Common myeloid progenitor, CD34-positive (primary cell): ENCODE measurements at regions not wholly inside any gene's neighbourhood (a gene's known extent, or its start where the extent isn't known, plus 50 kb on each side); places are given as distances from the start of the nearest gene placed in this dataset.

Experiments
- CTCF ChIA-PET: fragments of 350-600 bp; sonication (Branson Sonifier 250); formaldehyde crosslinking; loops from one replicate; lab custom pipeline; 2021; ENCODE audit warnings: antibody characterized with exemption; lab: Charles Lee
- POLR2A ChIA-PET: fragments of 350-600 bp; sonication (Branson Sonifier 250); formaldehyde crosslinking; loops from one replicate; lab custom pipeline; 2021; ENCODE audit warnings: antibody characterized with exemption; lab: Charles Lee
- DNase-seq, 3 donors: peaks; one replicate each; pipeline versions ENCODE4 v3.0.0 to v3.0.0-alpha.2; 2013
- H3K27ac ChIP-seq, 2 experiments: 1 replicate in 1 of 2; 2 replicates in 1 of 2; pipeline ENCODE4 v1.7.0; 2013; ENCODE audit warnings: inconsistent platforms in 2 of 2, low read length in 2 of 2, mild to moderate bottlenecking in 2 of 2, low read depth in 1 of 2, moderate library complexity in 1 of 2; ENCODE audit not compliant: severe bottlenecking in 2 of 2, insufficient read depth in 1 of 2, poor library complexity in 1 of 2
- H3K27me3 ChIP-seq, 5 experiments: replicated peaks in 2 of 5; 1 replicate in 3 of 5; 2 replicates in 2 of 5; pipeline versions ENCODE4 v1.6.1 to v1.7.0; 2013; ENCODE audit warnings: low read length in 4 of 5, mild to moderate bottlenecking in 2 of 5, moderate library complexity in 2 of 5, inconsistent platforms in 1 of 5; ENCODE audit not compliant: insufficient read depth in 5 of 5, control insufficient read depth in 4 of 5
- H3K36me3 ChIP-seq, 4 experiments: 1 replicate in 2 of 4; 2 replicates in 2 of 4; pipeline versions ENCODE4 v1.6.1 to v1.7.0; 2013; ENCODE audit warnings: low read length in 3 of 4, control low read depth in 1 of 4, mild to moderate bottlenecking in 1 of 4; ENCODE audit not compliant: control insufficient read depth in 4 of 4, insufficient read depth in 4 of 4
- H3K4me1 ChIP-seq, 4 experiments: 1 replicate in 3 of 4; 2 replicates in 1 of 4; pipeline versions ENCODE4 v1.6.1 to v1.7.1; 2013; ENCODE audit warnings: low read length in 3 of 4, mild to moderate bottlenecking in 3 of 4, control low read depth in 1 of 4, inconsistent platforms in 1 of 4, moderate library complexity in 1 of 4; ENCODE audit not compliant: control insufficient read depth in 4 of 4, insufficient read depth in 4 of 4; ENCODE audit errors: control extremely low read depth in 1 of 4
- H3K4me3 ChIP-seq, 7 experiments: 1 replicate in 4 of 7; 2 replicates in 3 of 7; pipeline versions ENCODE4 v1.5.1 to v1.7.0; 2013; ENCODE audit warnings: mild to moderate bottlenecking in 7 of 7, low read length in 6 of 7, moderate library complexity in 6 of 7, inconsistent platforms in 2 of 7, low read depth in 2 of 7, control low read depth in 1 of 7; ENCODE audit not compliant: insufficient read depth in 4 of 7, control insufficient read depth in 1 of 7; ENCODE audit errors: extremely low read depth in 1 of 7
- H3K9me3 ChIP-seq, 5 experiments: 1 replicate in 4 of 5; 2 replicates in 1 of 5; pipeline versions ENCODE4 v1.6.1 to v1.7.1; 2013; ENCODE audit warnings: low read length in 4 of 5, mild to moderate bottlenecking in 2 of 5, inconsistent platforms in 1 of 5, low read depth in 1 of 5, moderate library complexity in 1 of 5; ENCODE audit not compliant: control insufficient read depth in 4 of 5, insufficient read depth in 2 of 5; ENCODE audit errors: control extremely low read depth in 1 of 5
- WGBS: methylation state at CpG from one replicate; pipeline ENCODE4 v1.1.5; 2013; ENCODE audit not compliant: insufficient coverage; 5-methylcytosine and 5-hydroxymethylcytosine counted together

DNA sequence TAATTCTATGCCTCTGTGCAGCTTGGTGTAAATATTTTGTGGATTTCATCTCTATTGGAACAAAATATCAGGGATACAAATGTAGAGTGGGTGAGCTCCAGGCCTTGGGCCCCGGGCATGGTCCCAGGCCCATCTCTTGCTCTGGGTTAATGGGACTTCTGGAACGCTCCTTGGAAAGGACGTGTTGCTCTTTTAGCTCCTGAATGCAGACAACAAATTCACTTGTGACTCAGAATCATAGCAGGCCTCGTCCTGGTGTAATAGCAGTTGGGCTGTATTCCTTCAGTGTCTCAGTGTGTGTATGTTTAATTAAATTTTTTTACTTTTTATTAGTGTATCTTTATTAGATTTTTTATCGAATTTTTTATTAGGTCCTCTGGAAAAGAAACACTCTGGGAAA lies 266.7 kb upstream of the C2CD4B start:
- H3K27me3 ChIP-seq, result no peaks in the 10 kb centered on the region
- no peaks in the 10 kb centered on the region for H3K4me1 ChIP-seq
- no peaks in the 10 kb centered on the region for H3K9me3 ChIP-seq
- DNase-seq, result no peak
- H3K27ac ChIP-seq, result no peak overlapping the region
- 100% methylated on average over 3 of the region's 5 CpGs for WGBS
- POLR2A ChIA-PET, result interaction anchor here (0.6 kb wide), 1 partner anchor 60 kb away, joined by 3 read pairs; no protein-coding TSS in a partner anchor
- no peak overlapping the region for H3K4me3 ChIP-seq
- CTCF ChIA-PET, result no interaction called here
- no peaks in the 10 kb centered on the region for H3K36me3 ChIP-seq

DNA sequence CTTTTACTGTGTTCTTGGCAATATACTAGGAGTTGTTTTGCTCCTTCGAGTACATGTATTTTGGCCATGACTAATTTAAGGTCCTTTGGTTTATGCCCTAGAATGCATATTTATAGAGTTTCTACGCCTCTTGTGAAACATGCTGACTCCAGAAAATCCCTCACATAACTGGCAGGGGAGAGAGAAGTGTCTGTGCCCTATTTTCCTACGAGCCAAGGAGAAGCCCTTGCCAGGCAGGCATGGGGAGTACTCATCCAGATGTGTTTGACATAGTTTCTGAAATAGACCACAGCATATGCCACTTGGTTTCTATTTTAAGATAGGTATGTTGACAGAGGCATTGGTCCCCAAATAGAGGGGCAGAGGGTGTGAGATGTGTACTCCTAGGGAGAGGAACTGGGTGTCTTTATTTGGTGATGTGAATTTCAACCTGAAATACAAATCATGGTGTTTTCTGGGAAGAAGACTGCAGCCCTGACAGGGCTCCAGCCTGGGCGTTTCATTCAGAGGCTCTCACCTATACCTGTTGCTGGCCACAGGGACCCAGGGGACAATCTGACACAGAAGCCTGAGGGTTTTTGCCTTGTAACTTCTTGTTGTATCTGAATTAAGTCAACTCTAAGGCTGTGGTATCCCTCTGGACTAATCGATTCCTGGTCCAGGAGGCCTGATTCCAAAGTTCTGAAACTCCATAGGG lies 267.8 kb upstream of the C2CD4B start:
- POLR2A ChIA-PET, result no interaction called here
- Histone ChIP-seq H3K4me1 (no peaks in the 10 kb centered on the region), H3K27ac (no peak overlapping the region), H3K9me3 (no peaks in the 10 kb centered on the region), H3K4me3 (no peak overlapping the region), H3K27me3 (no peaks in the 10 kb centered on the region), H3K36me3 (no peaks in the 10 kb centered on the region)
- WGBS, result 93% methylated on average over 4 of the region's 5 CpGs
- CTCF ChIA-PET, result no interaction called here
- no peak for DNase-seq

DNA sequence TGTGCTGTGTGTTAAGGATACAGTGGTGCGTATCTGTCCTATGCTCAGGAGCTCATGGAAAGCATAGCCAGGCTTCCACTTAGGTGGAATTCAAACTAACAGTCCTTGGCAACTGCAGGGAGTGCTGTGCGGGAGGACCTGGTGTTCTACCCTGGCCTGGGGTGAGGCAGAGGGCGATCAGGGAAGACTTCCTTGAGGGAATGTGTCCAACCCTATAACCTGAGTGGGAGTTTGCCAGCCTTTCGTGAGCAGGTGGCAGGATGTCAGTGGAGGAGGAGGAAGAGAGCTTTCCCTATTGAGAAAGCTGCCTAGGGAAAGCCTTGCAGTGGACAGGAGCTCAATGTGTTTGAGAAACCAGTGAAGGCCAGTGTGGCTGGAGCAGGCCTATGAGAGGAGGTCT lies 271.1 kb upstream of the C2CD4B start:
- H3K4me1 ChIP-seq, result no peaks in the 10 kb centered on the region
- no peak for DNase-seq
- H3K27ac ChIP-seq, result no peak overlapping the region
- no peaks in the 10 kb centered on the region for H3K36me3 ChIP-seq
- H3K9me3 ChIP-seq, result no peaks in the 10 kb centered on the region
- no peaks in the 10 kb centered on the region for H3K27me3 ChIP-seq
- no peak overlapping the region for H3K4me3 ChIP-seq
- POLR2A ChIA-PET, result no interaction called here
- CTCF ChIA-PET, result no interaction called here
- WGBS, result 96% methylated on average over 4 of the region's 4 CpGs

DNA sequence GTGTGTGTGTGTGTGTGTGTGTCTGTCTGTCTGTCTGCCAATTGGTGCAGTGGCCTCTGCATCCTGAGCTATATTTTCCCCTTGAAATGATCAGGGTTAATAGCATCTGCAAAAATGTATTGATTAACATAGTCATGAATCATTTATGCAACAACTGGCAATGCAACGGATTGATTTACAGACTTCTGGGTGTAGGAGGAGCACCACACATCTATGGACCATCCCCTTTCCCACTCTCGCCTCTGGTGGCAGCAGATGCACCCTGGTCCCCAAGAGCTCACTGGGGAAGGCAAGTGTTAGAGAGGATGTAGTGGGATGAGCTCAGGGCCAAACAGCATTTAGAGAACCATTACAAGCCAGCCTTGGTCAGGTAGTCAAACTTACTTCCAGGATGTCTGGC lies 272.7 kb upstream of the C2CD4B start:
- no peaks in the 10 kb centered on the region for H3K27me3 ChIP-seq
- DNase-seq, result no peak
- H3K27ac ChIP-seq, result no peak overlapping the region
- H3K4me1 ChIP-seq, result no peaks in the 10 kb centered on the region
- ChIA-PET POLR2A (no interaction called here), CTCF (no interaction called here)
- no peak overlapping the region for H3K4me3 ChIP-seq
- no CpG with 5 or more reads among the region's 2 CpGs for WGBS
- H3K36me3 ChIP-seq, result no peaks in the 10 kb centered on the region
- no peaks in the 10 kb centered on the region for H3K9me3 ChIP-seq

DNA sequence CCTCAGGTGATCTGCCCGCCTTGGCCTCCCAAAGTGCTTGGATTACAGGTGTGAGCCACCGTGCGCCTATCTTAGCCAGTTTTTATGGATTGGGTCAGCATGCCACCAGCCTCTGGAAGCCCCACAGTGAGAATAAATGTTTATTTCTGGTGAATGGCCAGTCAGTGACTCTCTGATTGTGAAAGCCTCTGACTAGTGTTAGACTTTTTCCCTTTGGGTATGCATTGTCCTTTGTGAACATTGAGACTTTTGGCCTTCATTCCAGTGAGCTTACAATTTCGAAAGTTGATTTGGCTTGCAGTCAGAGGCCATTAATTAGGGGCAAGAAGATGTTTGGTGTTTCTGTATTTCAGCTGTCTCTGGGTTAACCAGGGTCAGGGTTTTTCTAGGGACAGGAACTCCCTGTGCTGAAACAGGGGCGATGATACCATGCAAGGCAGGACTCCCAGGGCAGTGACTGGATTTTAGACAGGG lies 274.5 kb upstream of the C2CD4B start:
- Histone ChIP-seq H3K36me3 (no peaks in the 10 kb centered on the region), H3K27me3 (no peaks in the 10 kb centered on the region), H3K4me3 (no peak overlapping the region), H3K4me1 (no peaks in the 10 kb centered on the region), H3K27ac (no peak overlapping the region), H3K9me3 (no peaks in the 10 kb centered on the region)
- 96% methylated on average over 5 of the region's 5 CpGs for WGBS
- DNase-seq, result no peak
- POLR2A ChIA-PET, result no interaction called here
- CTCF ChIA-PET, result interaction anchor here (0.5 kb wide), 1 partner anchor 13 kb away, joined by 3 read pairs; no protein-coding TSS in a partner anchor

DNA sequence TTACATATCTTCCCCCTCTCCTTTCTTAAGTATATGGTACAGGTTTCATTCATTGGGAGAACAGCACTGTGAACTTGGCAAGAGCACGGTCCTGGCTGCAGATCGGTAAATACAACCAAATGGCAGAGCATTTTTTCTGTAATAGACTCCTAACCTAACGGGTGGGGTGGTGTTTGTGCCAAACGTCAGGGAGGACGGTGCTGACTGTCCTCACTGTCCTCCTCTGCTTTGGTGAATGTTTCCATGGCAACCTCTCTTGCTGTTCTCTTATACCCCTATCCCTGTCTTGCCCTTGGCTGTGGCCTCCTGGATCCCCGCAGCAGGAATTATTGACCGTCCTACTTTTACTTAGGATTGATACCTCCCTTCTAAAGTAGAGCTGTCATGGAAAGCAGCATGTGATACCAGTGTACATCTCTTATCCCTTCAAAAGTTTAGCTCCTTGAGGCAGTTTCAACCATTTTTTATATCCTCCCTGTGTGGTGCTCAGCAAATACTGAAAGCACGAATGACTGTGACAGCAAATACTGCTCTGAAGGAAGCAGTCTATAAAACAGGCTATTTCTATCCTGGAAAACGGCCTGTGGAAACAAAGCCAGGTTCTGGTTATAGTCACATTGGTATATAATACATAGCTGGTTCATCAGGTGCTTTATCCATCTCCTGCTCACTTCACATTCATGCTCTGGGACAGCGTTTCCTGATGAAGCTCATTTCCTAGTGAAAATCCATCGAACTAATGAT lies 275.4 kb upstream of the C2CD4B start:
- 97% methylated on average over 8 of the region's 11 CpGs for WGBS
- no peak overlapping the region for H3K27ac ChIP-seq
- no peak overlapping the region for H3K4me3 ChIP-seq
- H3K9me3 ChIP-seq, result no peaks in the 10 kb centered on the region
- H3K36me3 ChIP-seq, result no peaks in the 10 kb centered on the region
- H3K4me1 ChIP-seq, result no peaks in the 10 kb centered on the region
- no peaks in the 10 kb centered on the region for H3K27me3 ChIP-seq
- no peak for DNase-seq
- POLR2A ChIA-PET, result no interaction called here
- CTCF ChIA-PET, result no interaction called here
